Fibroblast of skin of scalp (primary cell): ENCODE measurements at regions not wholly inside any gene's neighbourhood (a gene's known extent, or its start where the extent isn't known, plus 50 kb on each side); places are given as distances from the start of the nearest gene placed in this dataset.
"Not testable (repeated sequence)": the region's sequence is repeated elsewhere in the genome, so short reads cannot be mapped to it uniquely, and the experiment has no call there.

ENCODE experiments used
- DNase-seq: peaks from one replicate; pipeline ENCODE4 v3.0.0-alpha.2; 2013

GRCh38 chr5:142221091-142221860 is 103.5 kb downstream of the SPRY4 start:
- DNase-seq = no peak

GRCh38 chr5:142219146-142219545 is 105.7 kb downstream of the SPRY4 start:
- no peak for DNase-seq

DNA sequence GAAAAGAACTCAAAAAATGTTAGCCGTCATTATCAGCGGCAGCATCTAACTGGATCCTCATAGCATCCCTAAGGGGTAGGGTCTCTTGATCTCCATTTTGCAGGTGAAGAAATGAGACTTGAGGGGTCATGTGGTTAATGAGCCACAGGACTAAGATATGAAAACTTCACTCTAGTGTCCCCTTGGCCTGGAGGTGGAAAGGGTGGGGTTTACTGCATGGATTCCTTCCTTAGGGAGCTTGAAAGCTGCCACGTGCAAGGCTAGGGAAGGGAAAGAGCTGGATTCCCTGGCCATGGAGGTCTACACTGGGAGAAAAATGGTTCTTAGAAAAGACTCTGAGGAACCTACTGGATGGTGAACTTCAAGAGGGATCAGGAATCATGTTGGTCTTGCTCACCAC is 107.9 kb downstream of the SPRY4 start:
- DNase-seq = no peak

DNA sequence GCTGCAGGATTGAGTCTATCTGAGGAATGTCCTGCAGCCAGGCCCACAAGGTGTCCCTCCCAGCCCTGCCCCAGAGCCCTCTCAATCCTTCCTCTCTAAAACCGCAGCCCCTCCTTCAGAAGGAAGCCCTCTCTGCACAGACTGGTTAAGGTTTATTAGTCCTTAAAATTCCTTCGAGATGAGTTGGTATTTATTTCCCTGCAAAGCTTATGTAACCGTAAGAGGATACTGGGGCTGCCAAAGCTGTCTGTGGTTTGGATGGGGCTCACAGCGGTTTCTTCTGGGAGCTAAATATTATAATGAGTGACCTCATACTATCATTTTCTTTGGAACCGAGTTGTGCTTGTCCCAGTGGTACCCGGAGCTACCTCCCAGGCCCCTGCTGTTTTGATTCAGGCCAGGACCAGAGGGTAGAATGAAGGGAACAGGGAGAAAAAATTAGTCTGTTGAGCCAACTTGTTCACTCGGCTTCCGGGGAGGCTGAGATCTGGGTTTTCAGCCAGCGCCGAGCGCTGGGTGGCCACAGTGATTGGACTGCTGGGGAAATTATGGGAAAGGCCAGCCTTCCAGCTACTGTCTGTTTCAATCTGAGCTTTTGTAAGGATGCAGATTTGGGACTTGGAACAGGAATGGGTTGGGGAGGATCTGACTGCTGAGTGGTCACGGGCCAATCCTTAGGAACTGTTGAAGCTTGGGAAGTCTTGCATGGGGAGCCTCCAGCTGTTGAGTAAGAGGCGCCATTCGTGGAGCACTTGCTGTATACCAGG is 107.5 kb downstream of the NDFIP1 start:
- peak; percentile 98 for DNase-seq

GRCh38 chr5:142213077-142213476 is 104.5 kb downstream of the NDFIP1 start:
- no peak for DNase-seq

DNA sequence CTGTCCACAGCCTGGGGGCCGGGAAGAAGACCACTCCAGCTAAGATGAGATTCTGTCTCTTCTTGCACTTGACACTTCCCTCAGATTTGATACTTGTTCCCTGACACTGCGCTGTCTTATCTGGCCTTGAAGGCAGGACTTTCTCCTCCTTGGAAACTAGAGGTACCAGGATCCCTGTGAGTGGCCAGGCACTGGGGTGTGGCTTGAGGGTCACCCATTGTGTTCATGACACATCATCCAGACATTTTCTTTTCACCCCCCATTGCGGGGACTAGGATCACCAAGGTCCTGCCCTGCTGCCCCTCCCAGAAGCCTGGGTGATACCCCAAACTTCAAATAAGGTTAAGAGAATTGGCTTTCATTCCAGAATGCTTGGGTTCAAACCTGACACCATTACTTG is 103.3 kb downstream of the NDFIP1 start:
- no peak for DNase-seq

DNA sequence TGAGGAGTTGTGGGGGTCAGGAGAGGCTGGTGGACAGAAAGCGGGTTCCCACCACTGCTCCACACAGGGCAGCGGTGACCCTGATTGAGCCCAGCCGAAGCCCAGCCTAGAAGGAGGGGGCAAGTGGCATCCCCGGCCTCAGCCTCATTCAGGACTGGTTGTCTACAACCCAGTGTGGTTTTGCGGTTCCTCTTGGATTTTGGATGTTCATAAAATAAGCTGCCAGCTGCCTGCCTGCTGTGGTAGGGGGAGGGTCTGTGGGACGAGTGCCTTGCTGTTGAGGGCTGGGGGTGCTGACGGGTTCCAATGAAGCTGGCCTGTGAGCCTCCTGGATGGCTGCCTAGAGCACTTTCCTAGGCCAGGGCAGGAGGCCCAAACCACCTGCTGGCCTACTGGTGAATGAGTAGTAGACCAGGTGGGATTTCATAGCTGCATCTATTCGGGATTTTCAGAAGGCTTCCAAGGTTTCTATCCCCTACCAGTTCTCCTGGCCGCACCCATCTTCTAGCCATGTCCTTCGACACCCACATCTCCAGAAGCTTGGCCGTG is 102.4 kb downstream of the NDFIP1 start:
- DNase-seq = no peak

GRCh38 chr5:142210011-142210410 is 101.4 kb downstream of the NDFIP1 start:
- DNase-seq = no peak

DNA sequence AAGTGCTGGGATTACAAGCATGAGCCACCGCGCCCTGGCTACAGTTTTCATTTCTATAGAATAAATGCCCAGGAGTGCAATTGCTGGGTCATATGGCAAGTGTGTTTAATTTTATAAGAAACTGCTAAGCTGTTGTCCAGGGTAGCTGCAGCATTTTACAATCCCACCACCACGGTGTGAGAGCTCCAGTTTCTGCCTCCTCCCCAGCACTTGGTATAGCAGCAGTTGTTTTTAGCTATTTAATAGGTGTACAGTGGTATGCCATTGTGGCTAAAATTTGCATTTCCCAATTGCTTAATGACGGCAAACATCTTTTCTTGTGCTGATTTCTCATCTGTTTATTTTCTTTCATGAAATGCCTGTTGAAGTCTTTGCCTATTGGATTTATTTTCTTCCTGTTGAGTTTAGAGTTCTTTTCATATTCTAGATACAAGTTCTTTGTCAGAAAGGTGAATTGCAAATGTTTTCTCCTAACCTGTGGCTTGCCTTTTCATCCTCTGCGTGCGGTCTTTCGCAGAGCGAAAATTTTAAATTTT is 100.3 kb downstream of the NDFIP1 start:
- no peak for DNase-seq

DNA sequence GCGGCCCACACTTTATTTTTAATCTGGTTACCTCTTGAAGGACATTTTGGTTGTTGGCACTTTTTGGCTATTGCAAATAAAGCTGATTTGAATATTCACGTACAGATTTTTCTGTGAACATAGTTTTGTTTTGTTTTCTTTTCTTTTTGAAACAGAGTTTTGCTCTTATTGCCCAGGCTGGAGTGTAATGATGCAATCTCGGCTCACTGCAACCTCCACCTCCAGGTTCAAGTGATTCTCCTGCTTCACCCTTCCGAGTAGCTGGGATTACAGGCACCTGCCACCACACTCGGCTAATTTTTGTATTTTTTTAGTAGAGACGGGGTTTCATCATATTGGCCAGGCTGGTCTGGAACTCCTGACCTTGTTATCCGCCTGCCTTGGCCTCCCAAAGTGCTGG is 99.7 kb downstream of the NDFIP1 start:
- not testable (repeated sequence) for DNase-seq

DNA sequence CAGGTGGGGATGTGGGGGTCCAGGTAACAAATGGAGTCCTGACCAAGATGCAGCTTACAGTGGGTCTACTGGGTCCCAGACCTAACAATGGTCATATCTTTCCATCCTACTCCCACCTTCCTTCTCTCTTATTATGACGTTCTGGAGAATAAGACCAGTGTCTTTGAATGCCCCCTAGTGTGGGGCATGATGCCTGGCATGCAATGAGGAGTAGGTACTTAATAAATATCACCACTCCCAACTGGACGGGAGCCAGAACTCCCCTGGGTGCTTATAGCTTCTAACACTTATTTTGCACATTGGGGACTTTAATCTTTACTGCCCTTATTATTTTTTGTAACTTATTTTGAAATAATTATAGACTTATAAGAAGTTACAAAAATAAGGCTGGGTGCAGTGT is 98.2 kb downstream of the NDFIP1 start:
- no peak for DNase-seq

DNA sequence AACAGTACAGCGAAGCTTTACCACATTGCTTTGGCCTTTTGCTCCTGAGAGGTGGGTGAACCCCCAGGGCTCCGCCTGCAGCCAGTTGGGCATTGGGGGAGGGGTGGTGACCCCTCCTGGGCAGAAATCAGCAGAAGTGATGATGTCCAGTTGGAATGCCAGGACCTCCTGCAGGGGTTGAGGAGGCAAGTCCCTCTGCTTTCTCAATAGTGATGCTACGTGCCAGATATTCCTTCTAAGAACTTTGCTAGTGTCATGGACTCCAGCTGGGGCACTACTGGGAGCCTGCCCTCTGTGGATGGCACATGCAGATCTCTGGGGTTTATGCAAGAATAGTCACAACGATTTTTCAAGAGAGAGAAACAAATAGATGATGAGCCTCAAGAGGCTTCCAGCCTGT is 95.6 kb downstream of the NDFIP1 start:
- no peak for DNase-seq
